ENCODE measurements at regions not wholly inside any gene's neighbourhood (a gene's known extent, or its start where the extent isn't known, plus 50 kb on each side); places are given as distances from the start of the nearest gene placed in this dataset.
"Not testable (repeated sequence)": the region's sequence is repeated elsewhere in the genome, so short reads cannot be mapped to it uniquely, and the experiment has no call there.

DNA sequence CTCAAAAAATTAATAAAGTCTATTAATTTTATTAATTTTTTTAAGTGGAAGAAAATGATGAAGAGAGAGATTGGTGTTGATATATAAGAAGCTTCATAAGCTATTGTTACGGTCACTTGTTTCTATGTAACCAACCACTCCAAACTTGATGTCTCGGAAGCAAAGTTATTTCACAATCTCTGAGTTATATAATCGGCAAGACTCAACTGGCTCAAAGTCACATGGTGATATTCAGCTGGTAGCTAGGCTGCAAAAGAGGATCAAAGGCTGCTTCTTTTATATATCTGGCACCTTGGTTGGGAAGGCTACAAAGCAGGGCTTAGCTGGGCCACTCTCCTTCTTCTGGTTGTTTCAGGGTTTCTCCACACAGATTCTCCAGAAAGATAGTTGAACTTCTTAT is 245.1 kb upstream of the ARHGAP42 start:
- DNase-seq = no peak
- no peaks in the 10 kb centered on the region for H3K27me3 ChIP-seq
- intact Hi-C loops (cut with DNase I) = no loop called here
- peaks cover 0 to 22% (median 6%) of the 10 kb centered on the region in 3 donors for H3K4me1 ChIP-seq
- H3K4me3 ChIP-seq = no peak overlapping the region
- no peaks in the 10 kb centered on the region for H3K9me3 ChIP-seq
- TF ChIP-seq, protein P1, sequence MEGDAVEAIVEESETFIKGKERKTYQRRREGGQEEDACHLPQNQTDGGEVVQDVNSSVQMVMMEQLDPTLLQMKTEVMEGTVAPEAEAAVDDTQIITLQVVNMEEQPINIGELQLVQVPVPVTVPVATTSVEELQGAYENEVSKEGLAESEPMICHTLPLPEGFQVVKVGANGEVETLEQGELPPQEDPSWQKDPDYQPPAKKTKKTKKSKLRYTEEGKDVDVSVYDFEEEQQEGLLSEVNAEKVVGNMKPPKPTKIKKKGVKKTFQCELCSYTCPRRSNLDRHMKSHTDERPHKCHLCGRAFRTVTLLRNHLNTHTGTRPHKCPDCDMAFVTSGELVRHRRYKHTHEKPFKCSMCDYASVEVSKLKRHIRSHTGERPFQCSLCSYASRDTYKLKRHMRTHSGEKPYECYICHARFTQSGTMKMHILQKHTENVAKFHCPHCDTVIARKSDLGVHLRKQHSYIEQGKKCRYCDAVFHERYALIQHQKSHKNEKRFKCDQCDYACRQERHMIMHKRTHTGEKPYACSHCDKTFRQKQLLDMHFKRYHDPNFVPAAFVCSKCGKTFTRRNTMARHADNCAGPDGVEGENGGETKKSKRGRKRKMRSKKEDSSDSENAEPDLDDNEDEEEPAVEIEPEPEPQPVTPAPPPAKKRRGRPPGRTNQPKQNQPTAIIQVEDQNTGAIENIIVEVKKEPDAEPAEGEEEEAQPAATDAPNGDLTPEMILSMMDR (IDR thresholded peaks at IDR 0.05) = no peak
- TF ChIP-seq POLR2A (IDR thresholded peaks at IDR 0.05) = no peak
- no peaks in the 10 kb centered on the region for H3K36me3 ChIP-seq
- peak overlapping the region in 1 of 4 donors; percentile 21 for H3K27ac ChIP-seq
- 61 to 63% methylated on average over 3 of the region's 3 CpGs for WGBS, 2 donors

DNA sequence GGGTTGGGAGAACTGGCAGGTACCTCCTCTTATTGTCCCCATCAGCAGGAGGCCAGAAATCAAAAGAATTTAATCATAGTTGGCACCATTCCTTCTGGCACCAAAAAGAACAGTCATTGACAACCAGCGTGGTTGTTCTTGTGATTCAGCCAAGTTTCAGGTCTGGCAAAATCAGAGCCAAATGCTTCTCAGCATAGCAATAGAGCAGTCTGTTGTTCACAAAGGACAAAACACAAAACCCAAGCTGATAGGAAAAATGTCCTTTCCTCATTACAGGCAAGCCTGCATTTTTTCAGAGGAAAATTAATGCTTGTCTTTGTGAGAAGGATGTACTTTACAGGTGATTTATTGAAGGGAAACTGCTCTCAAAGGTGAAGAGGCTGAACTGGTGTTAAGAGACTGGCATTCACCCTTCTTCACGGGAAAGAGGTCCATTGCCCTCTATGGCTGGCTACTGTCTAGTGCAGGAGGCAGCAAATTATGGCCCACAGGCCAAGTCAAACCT is 241.8 kb upstream of the ARHGAP42 start:
- H3K4me3 ChIP-seq = no peak overlapping the region
- no peaks in the 10 kb centered on the region for H3K36me3 ChIP-seq
- H3K4me1 ChIP-seq = peaks cover 0 to 18% (median 6%) of the 10 kb centered on the region in 3 donors
- TF ChIP-seq, protein P1 (IDR thresholded peaks at IDR 0.05) = peak in 1 of 6 experiments; percentile 13
- no peak for TF ChIP-seq POLR2A (IDR thresholded peaks at IDR 0.05)
- intact Hi-C loops (cut with DNase I) = no loop called here
- DNase-seq = no peak
- H3K27me3 ChIP-seq = no peaks in the 10 kb centered on the region
- peak overlapping the region in 2 of 4 donors; percentile 38 to 54 for H3K27ac ChIP-seq
- WGBS, 2 donors = 11 to 17% methylated on average over 2 of the region's 2 CpGs
- H3K9me3 ChIP-seq = no peaks in the 10 kb centered on the region

DNA sequence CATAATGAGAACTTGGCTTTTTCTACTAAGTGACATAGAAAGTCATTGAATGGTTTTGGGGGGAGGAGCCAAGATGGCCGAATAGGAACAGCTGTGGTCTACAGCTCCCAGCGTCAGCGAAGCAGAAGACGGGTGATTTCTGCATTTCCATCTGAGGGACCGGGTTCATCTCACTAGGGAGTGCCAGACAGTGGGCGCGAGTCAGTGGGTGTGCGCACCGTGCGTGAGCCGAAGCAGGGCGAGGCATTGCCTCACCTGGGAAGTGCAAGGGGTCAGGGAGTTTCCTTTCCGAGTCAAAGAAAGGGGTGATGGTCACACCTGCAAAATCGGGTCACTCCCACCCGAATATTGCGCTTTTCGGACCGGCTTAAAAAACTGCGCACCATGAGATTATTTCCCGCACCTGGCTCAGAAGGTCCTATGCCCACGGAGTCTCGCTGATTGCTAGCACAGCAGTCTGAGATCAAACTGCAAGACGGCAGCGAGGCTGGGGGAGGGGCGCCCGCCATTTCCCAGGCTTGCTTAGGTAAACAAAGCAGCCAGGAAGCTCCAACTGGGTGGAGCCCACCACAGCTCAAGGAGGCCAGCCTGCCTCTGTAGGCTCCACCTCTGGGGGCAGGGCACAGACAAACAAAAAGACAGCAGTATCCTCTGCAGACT is 235.2 kb upstream of the ARHGAP42 start:
- 96 to 99% methylated on average over 6 to 17 of the region's 26 CpGs for WGBS, 2 donors
- H3K27me3 ChIP-seq; H3K9me3 ChIP-seq; H3K4me1 ChIP-seq; H3K4me3 ChIP-seq; H3K36me3 ChIP-seq; DNase-seq; H3K27ac ChIP-seq; intact Hi-C loops (cut with DNase I): not testable (repeated sequence)

DNA sequence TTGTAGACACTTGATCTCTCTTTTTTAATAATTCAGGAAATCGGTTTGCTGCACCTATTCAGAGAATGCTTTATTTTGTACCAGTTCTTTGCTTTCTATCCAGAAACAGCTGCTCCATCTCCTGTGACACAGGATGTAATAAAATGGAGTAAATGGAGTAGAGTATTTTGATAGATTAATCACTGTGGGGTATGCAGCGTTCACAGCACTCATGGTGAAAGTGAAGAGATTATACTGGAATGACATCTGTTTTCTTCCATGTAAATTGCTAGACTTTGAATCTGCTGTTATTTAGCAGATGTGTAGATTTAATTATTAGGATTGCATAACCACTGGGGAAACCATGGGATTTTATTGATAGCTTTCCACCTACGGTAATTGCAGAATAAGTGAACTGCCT is 227.3 kb upstream of the ARHGAP42 start:
- no peak for DNase-seq
- intact Hi-C loops (cut with DNase I) = no loop called here
- Histone ChIP-seq H3K36me3 (no peaks in the 10 kb centered on the region), H3K4me1 (no peaks in the 10 kb centered on the region), H3K27me3 (no peaks in the 10 kb centered on the region), H3K9me3 (no peaks in the 10 kb centered on the region), H3K4me3 (no peak overlapping the region), H3K27ac (no peak overlapping the region)
- TF ChIP-seq POLR2A (IDR thresholded peaks at IDR 0.05) = no peak
- TF ChIP-seq, protein P1 (IDR thresholded peaks at IDR 0.05) = no peak
- WGBS, 2 donors = 48 to 61% methylated on average over 3 of the region's 3 CpGs

DNA sequence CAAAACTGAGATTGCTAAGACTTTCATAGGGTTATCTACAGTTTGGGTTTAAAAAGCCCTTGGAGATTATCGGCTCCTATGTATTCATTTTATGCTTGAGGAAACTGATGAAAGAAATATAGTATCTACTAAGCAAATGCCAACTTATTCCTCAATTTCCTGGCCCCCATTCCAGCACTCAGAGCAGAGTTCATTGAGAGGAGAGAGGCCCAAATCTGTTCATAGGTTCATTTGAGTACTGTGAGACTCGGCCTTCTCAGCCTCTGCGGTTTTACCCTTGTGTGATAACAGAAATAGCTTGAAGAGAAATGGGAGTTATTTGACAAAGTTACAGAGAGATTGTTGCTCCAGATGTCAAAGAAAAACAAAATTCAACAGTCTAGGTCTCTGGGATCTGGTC is 226.7 kb upstream of the ARHGAP42 start:
- DNase-seq = no peak
- Histone ChIP-seq H3K4me3 (no peak overlapping the region), H3K9me3 (no peaks in the 10 kb centered on the region), H3K36me3 (no peaks in the 10 kb centered on the region), H3K4me1 (no peaks in the 10 kb centered on the region), H3K27ac (no peak overlapping the region), H3K27me3 (no peaks in the 10 kb centered on the region)
- 92 to 94% methylated on average over 3 of the region's 3 CpGs for WGBS, 2 donors
- TF ChIP-seq, protein P1 (IDR thresholded peaks at IDR 0.05) = no peak
- no peak for TF ChIP-seq POLR2A (IDR thresholded peaks at IDR 0.05)
- intact Hi-C loops (cut with DNase I) = no loop called here

All from esophagus squamous epithelium (tissue), 5 donors.